Natural killer cell treated with Interleukin-12 subunit alpha and Interleukin-12 subunit beta and Interleukin-15 and Interleukin-18, amount 100 ng/mL, for 72 hours (primary cell): ENCODE measurements at regions not wholly inside any gene's neighbourhood (a gene's known extent, or its start where the extent isn't known, plus 50 kb on each side); places are given as distances from the start of the nearest gene placed in this dataset.
"Not testable (repeated sequence)": the region's sequence is repeated elsewhere in the genome, so short reads cannot be mapped to it uniquely, and the experiment has no call there.

Experiments used
- ATAC-seq, 2 donors: fragments of 150-1000 bp; cut with Tn5 transposase in 1 of 2; sonication (Bioruptor Pico), chemical (Tn5 transposase) in 1 of 2; 2 replicates each; pipeline ENCODE4 v1.10.0; 2021
- DNase-seq: peaks from one replicate; pipeline ENCODE4 v3.0.0; 2022; ENCODE audit warnings: low spot score
- H3K27ac Mint-ChIP-seq, 2 donors: 1 replicate in 1 of 2; 2 replicates in 1 of 2; pipeline ENCODE4 v1.8.0; 2022; ENCODE audit warnings: mixed read lengths in 2 of 2, mild to moderate bottlenecking in 1 of 2, moderate library complexity in 1 of 2
- H3K27me3 Mint-ChIP-seq, 2 donors: 1 replicate in 1 of 2; 2 replicates in 1 of 2; pipeline ENCODE4 v1.8.0; 2022; ENCODE audit warnings: mixed read lengths in 2 of 2
- H3K36me3 Mint-ChIP-seq: one replicate; pipeline ENCODE4 v1.8.0; 2022; ENCODE audit warnings: mixed read lengths
- H3K4me1 Mint-ChIP-seq, 2 donors: 1 replicate in 1 of 2; 2 replicates in 1 of 2; pipeline ENCODE4 v1.8.0; 2022; ENCODE audit warnings: low read depth in 2 of 2, mixed read lengths in 2 of 2, mild to moderate bottlenecking in 1 of 2
- H3K4me3 Mint-ChIP-seq: one replicate; pipeline ENCODE4 v1.8.0; 2022; ENCODE audit warnings: mixed read lengths
- H3K9me3 Mint-ChIP-seq: 2 replicates; pipeline ENCODE4 v1.8.0; 2022; ENCODE audit warnings: mixed read lengths

DNA sequence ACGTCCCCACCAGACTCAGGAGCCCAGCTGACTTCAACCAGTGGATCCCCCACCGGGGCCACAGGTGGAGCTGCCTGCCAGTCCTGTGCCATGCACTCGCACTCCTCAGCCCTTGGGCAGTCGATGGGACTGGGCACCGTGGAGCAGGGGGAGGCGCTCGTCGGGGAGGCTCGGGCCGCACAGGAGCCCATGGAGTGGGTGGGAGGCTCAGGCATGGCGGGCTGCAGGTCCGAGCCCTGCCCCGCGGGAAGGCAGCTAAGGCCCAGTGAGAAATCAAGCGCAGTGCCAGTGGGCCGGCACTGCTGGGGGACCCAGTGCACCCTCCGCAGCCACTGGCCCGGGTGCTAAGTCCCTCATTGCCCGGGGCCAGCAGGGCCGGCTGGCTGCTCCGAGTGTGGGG, 52.3 kb upstream of the LRRC30 start:
- H3K4me1 Mint-ChIP-seq, H3K27ac Mint-ChIP-seq, DNase-seq, H3K4me3 Mint-ChIP-seq, H3K9me3 Mint-ChIP-seq, H3K27me3 Mint-ChIP-seq, H3K36me3 Mint-ChIP-seq, ATAC-seq: not testable (repeated sequence)

DNA sequence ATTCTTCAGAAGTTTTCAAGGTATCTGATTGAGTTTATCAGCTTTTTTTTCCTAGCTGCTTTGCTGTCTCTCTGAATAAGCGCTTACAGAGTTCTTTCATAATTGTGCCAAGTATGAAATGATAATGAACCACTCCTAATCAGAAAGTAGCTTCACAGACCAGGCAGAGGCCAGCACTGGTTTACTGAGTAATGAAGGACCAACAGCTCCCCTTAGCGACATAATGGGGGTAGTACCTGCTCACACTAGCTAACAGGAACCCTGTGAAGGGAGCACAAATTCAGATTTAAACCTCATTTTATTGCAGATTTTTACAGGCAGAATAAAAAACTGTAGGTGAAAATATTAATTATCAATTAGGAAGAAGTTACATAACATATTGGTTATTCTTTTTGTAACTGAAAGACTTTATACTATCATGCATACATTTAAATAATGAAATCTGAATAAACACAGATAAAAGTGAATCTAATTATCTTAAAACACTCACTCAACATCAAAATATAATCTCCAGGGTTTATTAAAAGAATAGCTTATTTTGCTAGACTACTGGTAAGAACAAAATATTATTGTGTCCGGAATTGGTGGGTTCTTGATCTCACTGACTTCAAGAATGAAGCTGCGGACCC, 53.7 kb upstream of the LRRC30 start:
- DNase-seq = no peak
- Mint-ChIP-seq H3K9me3 (no peaks in the 10 kb centered on the region), H3K36me3 (no peaks in the 10 kb centered on the region), H3K27ac (no peak overlapping the region), H3K27me3 (no peaks in the 10 kb centered on the region), H3K4me1 (no peaks in the 10 kb centered on the region), H3K4me3 (no peak overlapping the region)
- no peak for ATAC-seq

DNA sequence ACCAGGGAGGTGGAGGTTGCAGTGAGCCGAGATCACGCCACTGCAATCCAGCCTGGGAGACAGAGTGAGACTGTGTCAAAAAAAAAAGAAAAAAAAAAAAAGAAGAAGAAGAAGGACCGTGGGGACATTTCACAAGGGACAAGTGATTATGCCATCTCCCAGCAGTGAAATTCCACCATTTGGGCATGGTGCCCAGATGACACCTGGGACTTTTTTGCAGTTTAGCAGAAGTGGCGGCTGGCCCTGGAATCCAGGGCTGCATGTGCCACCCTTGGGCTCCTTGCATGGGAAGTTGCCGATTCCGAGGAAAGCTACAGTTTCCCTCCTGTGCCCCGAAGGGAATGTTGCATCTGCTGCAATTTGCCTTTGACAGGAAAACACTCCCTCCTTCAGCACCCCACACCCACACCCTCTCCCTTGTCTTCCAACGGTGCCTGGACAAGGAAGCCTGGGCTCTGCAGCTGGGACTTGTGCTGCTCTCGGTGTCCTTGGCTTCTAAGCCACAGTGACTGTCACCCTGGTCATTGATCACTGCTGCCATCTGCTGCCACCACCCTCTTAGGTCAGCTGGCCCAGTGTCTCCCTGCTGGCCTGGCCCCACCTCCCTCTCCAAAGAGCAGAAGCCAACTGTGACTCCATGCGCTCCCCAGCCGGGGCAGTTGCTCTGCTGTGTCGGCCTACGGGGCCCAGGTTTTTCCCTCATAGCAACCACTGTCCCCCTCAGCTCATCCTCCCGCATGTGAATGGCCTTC, 56.4 kb upstream of the LRRC30 start:
- H3K4me1 Mint-ChIP-seq = no peaks in the 10 kb centered on the region

GRCh38 chr18:7173216-7173615, 55.6 kb upstream of the LAMA1 start:
- Mint-ChIP-seq H3K27me3 (no peaks in the 10 kb centered on the region), H3K4me3 (no peak overlapping the region), H3K36me3 (no peaks in the 10 kb centered on the region), H3K9me3 (no peaks in the 10 kb centered on the region), H3K4me1 (no peaks in the 10 kb centered on the region), H3K27ac (no peak overlapping the region)
- ATAC-seq (peak in 1 of 2 donors; percentile 5), DNase-seq (no peak)

More for the DNA sequence above, 56.4 kb upstream of the LRRC30 start:
- ATAC-seq (peak in 1 of 2 donors; percentile 17), DNase-seq (no peak)
- H3K27me3 Mint-ChIP-seq = no peaks in the 10 kb centered on the region
- no peaks in the 10 kb centered on the region for H3K36me3 Mint-ChIP-seq
- H3K27ac Mint-ChIP-seq = no peak overlapping the region
- no peak overlapping the region for H3K4me3 Mint-ChIP-seq
- H3K9me3 Mint-ChIP-seq = no peaks in the 10 kb centered on the region

- ATAC-seq (no peak), DNase-seq (no peak)
- Mint-ChIP-seq H3K9me3 (no peaks in the 10 kb centered on the region), H3K27me3 (no peaks in the 10 kb centered on the region), H3K27ac (no peak overlapping the region), H3K36me3 (no peaks in the 10 kb centered on the region), H3K4me1 (no peaks in the 10 kb centered on the region), H3K4me3 (no peak overlapping the region)
Observed at GRCh38 chr18:7172611-7173010, 55.0 kb upstream of the LAMA1 start.

- DNase-seq (no peak), ATAC-seq (no peak)
- Mint-ChIP-seq H3K27me3 (no peaks in the 10 kb centered on the region), H3K4me1 (no peaks in the 10 kb centered on the region), H3K27ac (no peak overlapping the region), H3K36me3 (no peaks in the 10 kb centered on the region), H3K9me3 (no peaks in the 10 kb centered on the region), H3K4me3 (no peak overlapping the region)
Observed at GRCh38 chr18:7170292-7170691, 52.7 kb upstream of the LAMA1 start.

- Mint-ChIP-seq H3K27me3 (no peaks in the 10 kb centered on the region), H3K4me3 (no peak overlapping the region), H3K4me1 (no peaks in the 10 kb centered on the region), H3K27ac (no peak overlapping the region), H3K36me3 (no peaks in the 10 kb centered on the region), H3K9me3 (no peaks in the 10 kb centered on the region)
- DNase-seq = no peak
- no peak for ATAC-seq
Observed at GRCh38 chr18:7169601-7170000, 52.0 kb upstream of the LAMA1 start.

- no peaks in the 10 kb centered on the region for H3K4me1 Mint-ChIP-seq
- H3K27ac Mint-ChIP-seq = no peak overlapping the region
- no peaks in the 10 kb centered on the region for H3K36me3 Mint-ChIP-seq
- no peak for DNase-seq
- no peaks in the 10 kb centered on the region for H3K9me3 Mint-ChIP-seq
- no peaks in the 10 kb centered on the region for H3K27me3 Mint-ChIP-seq
- no peak for ATAC-seq
- H3K4me3 Mint-ChIP-seq = no peak overlapping the region
Observed at GRCh38 chr18:7168408-7168807, 50.8 kb upstream of the LAMA1 start.
